GM23338 (cell line): ENCODE measurements at regions not wholly inside any gene's neighbourhood (a gene's known extent, or its start where the extent isn't known, plus 50 kb on each side); places are given as distances from the start of the nearest gene placed in this dataset.

Experiments
- ATAC-seq: fragments of 200-7000 bp; cut with Tn5 transposase; 3 replicates; pipeline ENCODE4 v1.9.1; 2020
- DNase-seq: peaks from one replicate; pipeline ENCODE4 v3.0.0-alpha.2; 2015; ENCODE audit warnings: low spot score
- H2AFZ ChIP-seq: fragments of 200-600 bp; sonication (generic); 2 replicates; pipeline ENCODE4 v1.8.0; 2016; ENCODE audit warnings: antibody characterized with exemption, mild to moderate bottlenecking, moderate library complexity
- H3F3A ChIP-seq: fragments of 200-600 bp; sonication (generic); replicated peaks from 2 replicates; pipeline ENCODE4 v1.8.0; 2017; ENCODE audit warnings: antibody characterized with exemption, mixed run types, low read depth
- H3K27ac ChIP-seq: fragments of 200-600 bp; sonication (generic); 2 replicates; pipeline ENCODE4 v1.6.1; 2016; ENCODE audit warnings: low read depth
- H3K27me3 ChIP-seq: fragments of 200-600 bp; sonication (generic); 2 replicates; pipeline ENCODE4 v1.8.0; 2016; ENCODE audit warnings: mild to moderate bottlenecking, mixed run types, moderate library complexity; ENCODE audit not compliant: insufficient read depth
- H3K36me3 ChIP-seq: fragments of 200-600 bp; sonication (generic); 2 replicates; pipeline ENCODE4 v1.8.0; 2016; ENCODE audit warnings: mild to moderate bottlenecking; ENCODE audit not compliant: insufficient read depth
- H3K4me1 ChIP-seq: fragments of 200-600 bp; sonication (generic); 2 replicates; pipeline ENCODE4 v1.8.0; 2016; ENCODE audit warnings: mild to moderate bottlenecking, moderate library complexity; ENCODE audit not compliant: insufficient read depth
- H3K4me2 ChIP-seq: fragments of 200-600 bp; sonication (generic); 2 replicates; pipeline ENCODE4 v1.7.1; 2017; ENCODE audit warnings: mixed run types
- H3K4me3 ChIP-seq: fragments of 200-600 bp; sonication (generic); 2 replicates; pipeline ENCODE4 v1.6.1; 2016; ENCODE audit warnings: mixed run types
- H3K79me2 ChIP-seq: fragments of 200-600 bp; sonication (generic); replicated peaks from 2 replicates; pipeline ENCODE4 v1.8.0; 2017; ENCODE audit warnings: mild to moderate bottlenecking; ENCODE audit not compliant: insufficient read depth
- H3K9me2 ChIP-seq: fragments of 200-600 bp; sonication (generic); 2 replicates; pipeline ENCODE4 v1.8.0; 2017; ENCODE audit not compliant: insufficient read depth
- H4K20me1 ChIP-seq: fragments of 200-600 bp; sonication (generic); replicated peaks from 2 replicates; pipeline ENCODE4 v1.8.0; 2017; ENCODE audit warnings: mild to moderate bottlenecking; ENCODE audit not compliant: insufficient read depth
- H3K27ac Mint-ChIP-seq: 2 replicates; pipeline ENCODE4 v1.8.0; 2020; ENCODE audit warnings: inconsistent platforms, mild to moderate bottlenecking, moderate library complexity, mixed read lengths
- H3K27me3 Mint-ChIP-seq: 3 replicates; pipeline ENCODE4 v1.8.0; 2022; ENCODE audit warnings: low read depth, mild to moderate bottlenecking, moderate library complexity, mixed read lengths, inconsistent platforms; ENCODE audit not compliant: insufficient read depth, poor library complexity
- H3K36me3 Mint-ChIP-seq: 3 replicates; pipeline ENCODE4 v1.8.0; 2021; ENCODE audit warnings: low read depth, mild to moderate bottlenecking, inconsistent platforms, moderate library complexity, mixed read lengths
- H3K4me1 Mint-ChIP-seq: 3 replicates; pipeline ENCODE4 v1.8.0; 2020; ENCODE audit warnings: mild to moderate bottlenecking, inconsistent platforms, mixed read lengths
- H3K4me3 Mint-ChIP-seq: 3 replicates; pipeline ENCODE4 v1.8.0; 2021; ENCODE audit warnings: moderate library complexity, mild to moderate bottlenecking, inconsistent platforms, mixed read lengths
- H3K9me3 Mint-ChIP-seq: 3 replicates; pipeline ENCODE4 v1.8.0; 2020; ENCODE audit warnings: moderate library complexity, mild to moderate bottlenecking, inconsistent platforms, mixed read lengths
- CREB1 ChIP-seq: fragments of 250-450 bp; sonication (Bioruptor Pico); IDR thresholded peaks from 2 replicates; pipeline ENCODE4 v1.5.0; 2020; ENCODE audit warnings: low read depth, mild to moderate bottlenecking, moderate library complexity
- EZH2 ChIP-seq: fragments of 200-600 bp; sonication (generic); IDR thresholded peaks from one replicate; pipeline ENCODE4 v1.8.0; 2017; ENCODE audit warnings: antibody characterized with exemption, mild to moderate bottlenecking, low read depth; ENCODE audit not compliant: unreplicated experiment
- EZH2phosphoT487 ChIP-seq: fragments of 200-600 bp; sonication (generic); IDR thresholded peaks from one replicate; pipeline ENCODE4 v1.8.1; 2018; ENCODE audit warnings: antibody characterized with exemption; ENCODE audit not compliant: unreplicated experiment
- JUNB ChIP-seq: IDR thresholded peaks from one replicate; pipeline ENCODE4 v1.6.1; 2016; ENCODE audit warnings: antibody characterized with exemption; ENCODE audit not compliant: unreplicated experiment
- NANOG ChIP-seq: IDR thresholded peaks from 2 replicates; pipeline ENCODE4 v1.6.1; 2016; ENCODE audit warnings: antibody characterized with exemption, borderline replicate concordance
- POLR2AphosphoS5 ChIP-seq: IDR thresholded peaks from 2 replicates; pipeline ENCODE4 v1.6.1; 2016; ENCODE audit warnings: antibody characterized with exemption, low read depth
- REST ChIP-seq: IDR thresholded peaks from one replicate; pipeline ENCODE4 v1.6.1; 2018; ENCODE audit warnings: antibody characterized with exemption; ENCODE audit not compliant: unreplicated experiment
- STAT1 ChIP-seq: IDR thresholded peaks from one replicate; pipeline ENCODE4 v1.6.1; 2016; ENCODE audit warnings: antibody characterized with exemption; ENCODE audit not compliant: unreplicated experiment
- ZNF114 ChIP-seq: fragments of 250-450 bp; sonication (Bioruptor Pico); IDR thresholded peaks from 2 replicates; pipeline ENCODE4 v1.5.0; 2020; ENCODE audit warnings: mild to moderate bottlenecking, moderate library complexity
- ZNF331 ChIP-seq: fragments of 250-450 bp; sonication (Bioruptor Pico); IDR thresholded peaks from 2 replicates; pipeline ENCODE4 v1.5.0; 2020; ENCODE audit warnings: low read depth, mild to moderate bottlenecking, moderate library complexity
- TF ChIP-seq, protein P1 (sequence below): IDR thresholded peaks from 2 replicates; pipeline ENCODE4 v1.6.1; 2016; ENCODE audit warnings: antibody characterized with exemption
- TF ChIP-seq, protein P2 (sequence below): fragments of 250-450 bp; sonication (Bioruptor Pico); IDR thresholded peaks from 2 replicates; pipeline ENCODE4 v1.5.0; 2020; ENCODE audit warnings: mild to moderate bottlenecking, moderate library complexity
- TF ChIP-seq, protein P3 (sequence below), 2 experiments: fragments of 200-600 bp in 1 of 2; sonication (generic) in 1 of 2; conservative IDR thresholded peaks; 2 replicates each; pipeline versions ENCODE4 v1.5.1 to v1.6.1; 2016 to 2017; ENCODE audit warnings: antibody characterized with exemption in 2 of 2, low read depth in 2 of 2, mild to moderate bottlenecking in 2 of 2, moderate library complexity in 1 of 2

DNA sequence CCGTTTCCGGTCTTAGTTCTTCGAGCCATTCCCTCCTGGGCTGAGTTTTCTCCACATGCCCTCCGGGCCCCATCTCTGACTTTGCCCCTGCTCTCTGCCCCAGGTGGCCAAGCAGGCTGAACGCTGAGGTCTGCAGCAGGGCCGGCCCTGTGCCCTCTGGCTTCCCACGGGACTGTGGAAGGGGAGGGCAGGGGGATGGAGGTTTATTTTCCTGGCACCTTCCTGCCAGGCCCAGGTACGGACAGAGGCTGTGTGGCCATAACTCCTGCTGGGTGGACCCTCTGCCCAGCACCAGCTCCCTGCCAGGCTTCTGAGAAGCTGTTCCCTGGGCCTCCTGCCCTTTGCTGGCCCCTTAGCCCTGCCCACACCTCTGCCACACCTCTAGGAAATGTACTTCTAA is 164.0 kb downstream of the TFCP2L1 start:
- Histone ChIP-seq H3K4me3 (no peak overlapping the region), H4K20me1 (no peaks in the 10 kb centered on the region), H3K4me2 (no peak overlapping the region), H3K27ac (no peak overlapping the region), H3F3A (no peaks in the 10 kb centered on the region), H3K79me2 (no peaks in the 10 kb centered on the region), H3K9me2 (no peaks in the 10 kb centered on the region), H2AFZ (no peak overlapping the region), H3K4me1 (no peaks in the 10 kb centered on the region), H3K27me3 (no peaks in the 10 kb centered on the region), H3K36me3 (no peaks in the 10 kb centered on the region)
- no peaks in the 10 kb centered on the region for H3K9me3 Mint-ChIP-seq
- TF ChIP-seq REST (no peak), STAT1 (no peak), ZNF114 (CRISPR knock-in tag) (no peak), EZH2 (no peak), ZNF331 (CRISPR knock-in tag) (no peak), POLR2AphosphoS5 (no peak), CREB1 (CRISPR knock-in tag) (no peak), EZH2phosphoT487 (no peak), JUNB (no peak), NANOG (no peak)
- TF ChIP-seq, protein P1, sequence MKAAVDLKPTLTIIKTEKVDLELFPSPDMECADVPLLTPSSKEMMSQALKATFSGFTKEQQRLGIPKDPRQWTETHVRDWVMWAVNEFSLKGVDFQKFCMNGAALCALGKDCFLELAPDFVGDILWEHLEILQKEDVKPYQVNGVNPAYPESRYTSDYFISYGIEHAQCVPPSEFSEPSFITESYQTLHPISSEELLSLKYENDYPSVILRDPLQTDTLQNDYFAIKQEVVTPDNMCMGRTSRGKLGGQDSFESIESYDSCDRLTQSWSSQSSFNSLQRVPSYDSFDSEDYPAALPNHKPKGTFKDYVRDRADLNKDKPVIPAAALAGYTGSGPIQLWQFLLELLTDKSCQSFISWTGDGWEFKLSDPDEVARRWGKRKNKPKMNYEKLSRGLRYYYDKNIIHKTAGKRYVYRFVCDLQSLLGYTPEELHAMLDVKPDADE = no peak
- TF ChIP-seq, protein P2, sequence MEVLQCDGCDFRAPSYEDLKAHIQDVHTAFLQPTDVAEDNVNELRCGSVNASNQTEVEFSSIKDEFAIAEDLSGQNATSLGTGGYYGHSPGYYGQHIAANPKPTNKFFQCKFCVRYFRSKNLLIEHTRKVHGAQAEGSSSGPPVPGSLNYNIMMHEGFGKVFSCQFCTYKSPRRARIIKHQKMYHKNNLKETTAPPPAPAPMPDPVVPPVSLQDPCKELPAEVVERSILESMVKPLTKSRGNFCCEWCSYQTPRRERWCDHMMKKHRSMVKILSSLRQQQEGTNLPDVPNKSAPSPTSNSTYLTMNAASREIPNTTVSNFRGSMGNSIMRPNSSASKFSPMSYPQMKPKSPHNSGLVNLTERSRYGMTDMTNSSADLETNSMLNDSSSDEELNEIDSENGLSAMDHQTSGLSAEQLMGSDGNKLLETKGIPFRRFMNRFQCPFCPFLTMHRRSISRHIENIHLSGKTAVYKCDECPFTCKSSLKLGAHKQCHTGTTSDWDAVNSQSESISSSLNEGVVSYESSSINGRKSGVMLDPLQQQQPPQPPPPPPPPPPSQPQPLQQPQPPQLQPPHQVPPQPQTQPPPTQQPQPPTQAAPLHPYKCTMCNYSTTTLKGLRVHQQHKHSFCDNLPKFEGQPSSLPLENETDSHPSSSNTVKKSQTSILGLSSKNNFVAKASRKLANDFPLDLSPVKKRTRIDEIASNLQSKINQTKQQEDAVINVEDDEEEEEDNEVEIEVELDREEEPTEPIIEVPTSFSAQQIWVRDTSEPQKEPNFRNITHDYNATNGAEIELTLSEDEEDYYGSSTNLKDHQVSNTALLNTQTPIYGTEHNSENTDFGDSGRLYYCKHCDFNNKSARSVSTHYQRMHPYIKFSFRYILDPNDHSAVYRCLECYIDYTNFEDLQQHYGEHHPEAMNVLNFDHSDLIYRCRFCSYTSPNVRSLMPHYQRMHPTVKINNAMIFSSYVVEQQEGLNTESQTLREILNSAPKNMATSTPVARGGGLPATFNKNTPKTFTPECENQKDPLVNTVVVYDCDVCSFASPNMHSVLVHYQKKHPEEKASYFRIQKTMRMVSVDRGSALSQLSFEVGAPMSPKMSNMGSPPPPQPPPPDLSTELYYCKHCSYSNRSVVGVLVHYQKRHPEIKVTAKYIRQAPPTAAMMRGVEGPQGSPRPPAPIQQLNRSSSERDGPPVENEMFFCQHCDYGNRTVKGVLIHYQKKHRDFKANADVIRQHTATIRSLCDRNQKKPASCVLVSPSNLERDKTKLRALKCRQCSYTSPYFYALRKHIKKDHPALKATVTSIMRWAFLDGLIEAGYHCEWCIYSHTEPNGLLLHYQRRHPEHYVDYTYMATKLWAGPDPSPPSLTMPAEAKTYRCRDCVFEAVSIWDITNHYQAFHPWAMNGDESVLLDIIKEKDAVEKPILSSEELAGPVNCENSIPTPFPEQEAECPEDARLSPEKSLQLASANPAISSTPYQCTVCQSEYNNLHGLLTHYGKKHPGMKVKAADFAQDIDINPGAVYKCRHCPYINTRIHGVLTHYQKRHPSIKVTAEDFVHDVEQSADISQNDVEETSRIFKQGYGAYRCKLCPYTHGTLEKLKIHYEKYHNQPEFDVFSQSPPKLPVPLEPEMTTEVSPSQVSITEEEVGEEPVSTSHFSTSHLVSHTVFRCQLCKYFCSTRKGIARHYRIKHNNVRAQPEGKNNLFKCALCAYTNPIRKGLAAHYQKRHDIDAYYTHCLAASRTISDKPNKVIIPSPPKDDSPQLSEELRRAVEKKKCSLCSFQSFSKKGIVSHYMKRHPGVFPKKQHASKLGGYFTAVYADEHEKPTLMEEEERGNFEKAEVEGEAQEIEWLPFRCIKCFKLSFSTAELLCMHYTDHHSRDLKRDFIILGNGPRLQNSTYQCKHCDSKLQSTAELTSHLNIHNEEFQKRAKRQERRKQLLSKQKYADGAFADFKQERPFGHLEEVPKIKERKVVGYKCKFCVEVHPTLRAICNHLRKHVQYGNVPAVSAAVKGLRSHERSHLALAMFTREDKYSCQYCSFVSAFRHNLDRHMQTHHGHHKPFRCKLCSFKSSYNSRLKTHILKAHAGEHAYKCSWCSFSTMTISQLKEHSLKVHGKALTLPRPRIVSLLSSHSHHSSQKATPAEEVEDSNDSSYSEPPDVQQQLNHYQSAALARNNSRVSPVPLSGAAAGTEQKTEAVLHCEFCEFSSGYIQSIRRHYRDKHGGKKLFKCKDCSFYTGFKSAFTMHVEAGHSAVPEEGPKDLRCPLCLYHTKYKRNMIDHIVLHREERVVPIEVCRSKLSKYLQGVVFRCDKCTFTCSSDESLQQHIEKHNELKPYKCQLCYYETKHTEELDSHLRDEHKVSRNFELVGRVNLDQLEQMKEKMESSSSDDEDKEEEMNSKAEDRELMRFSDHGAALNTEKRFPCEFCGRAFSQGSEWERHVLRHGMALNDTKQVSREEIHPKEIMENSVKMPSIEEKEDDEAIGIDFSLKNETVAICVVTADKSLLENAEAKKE = no peak
- TF ChIP-seq, protein P3, sequence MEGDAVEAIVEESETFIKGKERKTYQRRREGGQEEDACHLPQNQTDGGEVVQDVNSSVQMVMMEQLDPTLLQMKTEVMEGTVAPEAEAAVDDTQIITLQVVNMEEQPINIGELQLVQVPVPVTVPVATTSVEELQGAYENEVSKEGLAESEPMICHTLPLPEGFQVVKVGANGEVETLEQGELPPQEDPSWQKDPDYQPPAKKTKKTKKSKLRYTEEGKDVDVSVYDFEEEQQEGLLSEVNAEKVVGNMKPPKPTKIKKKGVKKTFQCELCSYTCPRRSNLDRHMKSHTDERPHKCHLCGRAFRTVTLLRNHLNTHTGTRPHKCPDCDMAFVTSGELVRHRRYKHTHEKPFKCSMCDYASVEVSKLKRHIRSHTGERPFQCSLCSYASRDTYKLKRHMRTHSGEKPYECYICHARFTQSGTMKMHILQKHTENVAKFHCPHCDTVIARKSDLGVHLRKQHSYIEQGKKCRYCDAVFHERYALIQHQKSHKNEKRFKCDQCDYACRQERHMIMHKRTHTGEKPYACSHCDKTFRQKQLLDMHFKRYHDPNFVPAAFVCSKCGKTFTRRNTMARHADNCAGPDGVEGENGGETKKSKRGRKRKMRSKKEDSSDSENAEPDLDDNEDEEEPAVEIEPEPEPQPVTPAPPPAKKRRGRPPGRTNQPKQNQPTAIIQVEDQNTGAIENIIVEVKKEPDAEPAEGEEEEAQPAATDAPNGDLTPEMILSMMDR (conservative IDR thresholded peaks at IDR 0.05; ENCODE audit: low read depth in 2 of 2) = no peak
- no peak overlapping the region for H3K4me3 Mint-ChIP-seq
- DNase-seq (no peak), ATAC-seq (no peak)
- H3K27me3 Mint-ChIP-seq = no peaks in the 10 kb centered on the region
- no peak overlapping the region for H3K27ac Mint-ChIP-seq
- H3K36me3 Mint-ChIP-seq = no peaks in the 10 kb centered on the region
- H3K4me1 Mint-ChIP-seq = no peaks in the 10 kb centered on the region
